ENCODE measurements at regions not wholly inside any gene's neighbourhood (a gene's known extent, or its start where the extent isn't known, plus 50 kb on each side); places are given as distances from the start of the nearest gene placed in this dataset.
"Not testable (repeated sequence)": the region's sequence is repeated elsewhere in the genome, so short reads cannot be mapped to it uniquely, and the experiment has no call there.

- TF ChIP-seq CTCF (IDR thresholded peaks at IDR 0.05): no peak
- Histone ChIP-seq H3K4me3 (no peak overlapping the region), H3K27ac (no peak overlapping the region)
- no peak for DNase-seq (ENCODE audit: low spot score)
These were observed 395.6 kb upstream of the PBX1 start for GRCh38 chr1:164163289-164163849.

- no peak for TF ChIP-seq CTCF (IDR thresholded peaks at IDR 0.05)
- Histone ChIP-seq H3K4me3 (no peak overlapping the region), H3K27ac (no peak overlapping the region)
- no peak for DNase-seq (ENCODE audit: low spot score)
These were observed 393.5 kb upstream of the PBX1 start for GRCh38 chr1:164165466-164165865.

- not testable (repeated sequence) for H3K27ac ChIP-seq; DNase-seq (ENCODE audit: low spot score); H3K4me3 ChIP-seq
These were observed 392.5 kb upstream of the PBX1 start for GRCh38 chr1:164166454-164166853.

- Histone ChIP-seq H3K27ac (no peak overlapping the region), H3K4me3 (no peak overlapping the region)
- TF ChIP-seq CTCF (IDR thresholded peaks at IDR 0.05): no peak
- no peak for DNase-seq (ENCODE audit: low spot score)
These were observed 381.9 kb upstream of the PBX1 start for GRCh38 chr1:164177118-164177517.

- DNase-seq (ENCODE audit: low spot score): no peak
- Histone ChIP-seq H3K27ac (no peak overlapping the region), H3K4me3 (no peak overlapping the region)
- TF ChIP-seq CTCF (IDR thresholded peaks at IDR 0.05): no peak
These were observed 378.2 kb upstream of the PBX1 start for GRCh38 chr1:164180824-164181223.

- DNase-seq (ENCODE audit: low spot score): no peak
- Histone ChIP-seq H3K27ac (no peak overlapping the region), H3K4me3 (no peak overlapping the region)
- TF ChIP-seq CTCF (IDR thresholded peaks at IDR 0.05): no peak
These were observed 374.9 kb upstream of the PBX1 start for GRCh38 chr1:164183854-164184635.

GRCh38 chr1:164186881-164187280 lies 372.1 kb upstream of the PBX1 start:
- H3K27ac ChIP-seq: no peak overlapping the region
- DNase-seq (ENCODE audit: low spot score): no peak
- no peak overlapping the region for H3K4me3 ChIP-seq
- no peak for TF ChIP-seq CTCF (IDR thresholded peaks at IDR 0.05)

All from coronary artery (tissue), 2 donors.